HCT116 (cell line): ENCODE measurements at regions not wholly inside any gene's neighbourhood (a gene's known extent, or its start where the extent isn't known, plus 50 kb on each side); places are given as distances from the start of the nearest gene placed in this dataset.

Source experiments
- ATAC-seq: fragments of 200-7000 bp; cut with Tn5 transposase; 2 replicates; pipeline ENCODE4 v1.9.1; 2020; ENCODE audit warnings: mild to moderate bottlenecking, moderate library complexity
- BruUV-seq: library from RNA; stranded (reverse); fragments of 400-500 nt; replicated peaks from 2 replicates; lab custom pipeline; 2021; lab: Mats Ljungman, UMichigan
- CTCF ChIA-PET: fragments of 300-600 bp; sonication (Branson Sonifier 250); formaldehyde crosslinking; loops from one replicate; lab custom pipeline; 2021; ENCODE audit warnings: antibody characterized with exemption; lab: Charles Lee
- POLR2A ChIA-PET: fragments of 300-600, 350-600 bp; sonication (Branson Sonifier 250); formaldehyde crosslinking; loops from one replicate; lab custom pipeline; 2021; ENCODE audit warnings: antibody characterized with exemption; lab: Charles Lee
- RAD21 ChIA-PET, 2 experiments: fragments of 300-600 bp; sonication (Branson Sonifier 250); formaldehyde crosslinking; loops; one replicate each; lab custom pipeline; 2023; ENCODE audit warnings: low total read pairs in 2 of 2; ENCODE audit not compliant: uncharacterized antibody in 2 of 2, unreplicated experiment in 2 of 2, low non-redundant PET in 1 of 2; lab: Charles Lee
- DNase-seq: peaks from one replicate; pipeline ENCODE4 v3.0.0-alpha.2; 2010; ENCODE audit warnings: low read depth, low spot score
- H2AFZ ChIP-seq: fragments of 200-600 bp; shearing (Covaris generic), sonication (generic); 2 replicates; pipeline ENCODE4 v1.6.1; 2017; ENCODE audit warnings: low read depth, mixed run types, mixed read lengths, antibody characterized with exemption, low read length; ENCODE audit not compliant: poor library complexity, severe bottlenecking
- H3K27ac ChIP-seq: 2 replicates; pipeline ENCODE4 v1.5.1; 2012; ENCODE audit warnings: low read depth, low read length
- H3K27me3 ChIP-seq: fragments of 200-600 bp; sonication (generic); 2 replicates; pipeline ENCODE4 v1.6.1; 2016; ENCODE audit warnings: mixed run types, low read length, mixed read lengths; ENCODE audit not compliant: insufficient read depth
- H3K36me3 ChIP-seq, 2 experiments: fragments of 200-500 bp in 1 of 2; fragments of 200-600 bp in 1 of 2; sonication (Bioruptor generic) in 1 of 2; sonication (generic) in 1 of 2; 2 replicates each; pipeline versions ENCODE4 v1.5.1 to v1.6.1; 2014 to 2016; ENCODE audit warnings: low read length in 2 of 2, inconsistent platforms in 1 of 2, mixed read lengths in 1 of 2, mixed run types in 1 of 2; ENCODE audit not compliant: insufficient read depth in 2 of 2, control insufficient read depth in 1 of 2
- H3K4me1 ChIP-seq, 2 experiments: fragments of 200-600 bp in 1 of 2; sonication (generic) in 1 of 2; 2 replicates each; pipeline versions ENCODE4 v1.5.1 to v1.6.1; 2012 to 2017; ENCODE audit warnings: low read length in 2 of 2, inconsistent platforms in 1 of 2, mild to moderate bottlenecking in 1 of 2, mixed read lengths in 1 of 2, mixed run types in 1 of 2, moderate library complexity in 1 of 2; ENCODE audit not compliant: insufficient read depth in 2 of 2, control insufficient read depth in 1 of 2
- H3K4me2 ChIP-seq: fragments of 200-600 bp; sonication (generic); 2 replicates; pipeline ENCODE4 v1.6.1; 2017; ENCODE audit warnings: mixed run types, low read length, mixed read lengths
- H3K4me3 ChIP-seq, 2 experiments: fragments of 200-600 bp in 1 of 2; sonication (generic) in 1 of 2; replicated peaks in 1 of 2; 2 replicates each; pipeline ENCODE4 v1.5.1; 2011 to 2016; ENCODE audit warnings: low read length in 2 of 2, control low read depth in 1 of 2, low read depth in 1 of 2, mild to moderate bottlenecking in 1 of 2, mixed read lengths in 1 of 2, mixed run types in 1 of 2
- H3K79me2 ChIP-seq: fragments of 200-600 bp; sonication (generic); 2 replicates; pipeline ENCODE4 v1.6.1; 2017; ENCODE audit warnings: mild to moderate bottlenecking, mixed run types, low read length, moderate library complexity, mixed read lengths; ENCODE audit not compliant: insufficient read depth
- H3K9ac ChIP-seq: fragments of 200-600 bp; sonication (generic); 2 replicates; pipeline ENCODE4 v1.6.1; 2016; ENCODE audit warnings: low read length, mixed read lengths
- H3K9me2 ChIP-seq: fragments of 200-600 bp; sonication (generic), shearing (Covaris generic); 2 replicates; pipeline ENCODE4 v1.6.1; 2017; ENCODE audit warnings: mixed run types, mild to moderate bottlenecking, moderate library complexity; ENCODE audit not compliant: insufficient read depth
- H3K9me3 ChIP-seq, 2 experiments: fragments of 200-500 bp in 1 of 2; fragments of 200-600 bp in 1 of 2; sonication (Bioruptor generic) in 1 of 2; sonication (generic) in 1 of 2; 2 replicates each; pipeline ENCODE4 v1.6.1; 2014 to 2017; ENCODE audit warnings: low read length in 2 of 2, mixed read lengths in 2 of 2, inconsistent platforms in 1 of 2, low read depth in 1 of 2, mild to moderate bottlenecking in 1 of 2, mixed run types in 1 of 2, moderate library complexity in 1 of 2; ENCODE audit not compliant: control insufficient read depth in 1 of 2, insufficient read depth in 1 of 2
- H4K20me1 ChIP-seq: fragments of 200-600 bp; sonication (generic), shearing (Covaris generic); 2 replicates; pipeline ENCODE4 v1.6.1; 2017; ENCODE audit warnings: mixed run types, mild to moderate bottlenecking, moderate library complexity; ENCODE audit not compliant: insufficient read depth
- ATF3 ChIP-seq: IDR thresholded peaks from 2 replicates; pipeline ENCODE4 v1.6.1; 2012
- CBX3 ChIP-seq: IDR thresholded peaks from 2 replicates; pipeline ENCODE4 v1.6.1; 2012; ENCODE audit warnings: low read depth
- CEBPB ChIP-seq: IDR thresholded peaks from 2 replicates; pipeline ENCODE4 v1.6.1; 2012; ENCODE audit warnings: low read depth
- CTCF ChIP-seq, 3 experiments: fragments of 200-600 bp in 1 of 3; sonication (generic) in 1 of 3; IDR thresholded peaks in 2 of 3; conservative IDR thresholded peaks in 1 of 3; 2 replicates each; pipeline ENCODE4 v1.5.1; 2012 to 2017; ENCODE audit warnings: low read depth in 2 of 3, low read length in 2 of 3, antibody characterized with exemption in 1 of 3, borderline replicate concordance in 1 of 3, control low read depth in 1 of 3, mild to moderate bottlenecking in 1 of 3, mixed read lengths in 1 of 3, mixed run types in 1 of 3, moderate library complexity in 1 of 3; ENCODE audit not compliant: insufficient read depth in 1 of 3
- EGR1 ChIP-seq: IDR thresholded peaks from 2 replicates; pipeline ENCODE4 v1.6.1; 2012; ENCODE audit warnings: low read depth
- ELF1 ChIP-seq: IDR thresholded peaks from 2 replicates; pipeline ENCODE4 v1.6.1; 2012; ENCODE audit warnings: low read depth, borderline replicate concordance
- EZH2 ChIP-seq: fragments of 200-600 bp; sonication (generic); IDR thresholded peaks from 2 replicates; pipeline ENCODE4 v1.6.1; 2017; ENCODE audit warnings: antibody characterized with exemption, mixed run types
- EZH2phosphoT487 ChIP-seq: fragments of 200-600 bp; IDR thresholded peaks from 2 replicates; pipeline ENCODE4 v1.6.1; 2018; ENCODE audit warnings: antibody characterized with exemption, borderline replicate concordance
- FOSL1 ChIP-seq: IDR thresholded peaks from 2 replicates; pipeline ENCODE4 v1.6.1; 2012; ENCODE audit warnings: low read depth
- MAX ChIP-seq: IDR thresholded peaks from 2 replicates; pipeline ENCODE4 v1.6.1; 2012
- POLR2A ChIP-seq: IDR thresholded peaks from 2 replicates; pipeline ENCODE4 v1.7.0; 2011; ENCODE audit warnings: borderline replicate concordance; ENCODE audit not compliant: insufficient read depth, insufficient read length; ENCODE audit errors: extremely low read depth
- RAD21 ChIP-seq: IDR thresholded peaks from 2 replicates; pipeline ENCODE4 v1.6.1; 2012; ENCODE audit warnings: low read depth, mild to moderate bottlenecking
- REST ChIP-seq: IDR thresholded peaks from 2 replicates; pipeline ENCODE4 v1.6.1; 2012; ENCODE audit warnings: low read depth
- SIN3A ChIP-seq: IDR thresholded peaks from 2 replicates; pipeline ENCODE4 v1.6.1; 2012; ENCODE audit warnings: low read depth
- SP1 ChIP-seq: IDR thresholded peaks from 2 replicates; pipeline ENCODE4 v1.6.1; 2012; ENCODE audit warnings: low read depth
- SRF ChIP-seq: IDR thresholded peaks from 2 replicates; pipeline ENCODE4 v1.6.1; 2012; ENCODE audit warnings: low read depth
- TCF7L2 ChIP-seq: IDR thresholded peaks from 2 replicates; pipeline ENCODE4 v1.7.0; 2011; ENCODE audit warnings: borderline replicate concordance, inconsistent platforms; ENCODE audit not compliant: insufficient read depth, insufficient read length; ENCODE audit errors: extremely low read depth
- YY1 ChIP-seq: IDR thresholded peaks from 2 replicates; pipeline ENCODE4 v1.6.1; 2011; ENCODE audit warnings: low read length, low read depth, moderate library complexity, mild to moderate bottlenecking; ENCODE audit not compliant: insufficient replicate concordance; ENCODE audit errors: extremely low read depth
- ZBTB33 ChIP-seq: IDR thresholded peaks from 2 replicates; pipeline ENCODE4 v1.6.1; 2011; ENCODE audit warnings: mild to moderate bottlenecking, low read length, moderate library complexity; ENCODE audit not compliant: insufficient replicate concordance; ENCODE audit errors: extremely low read depth
- intact Hi-C: fragments of 100-400 bp; cut with micrococcal nuclease; formaldehyde crosslinking; loops from 2 replicates; pipeline ENCODE4 v1.10.0; 2022

GRCh38 chr18:34551824-34552223 is 158.3 kb upstream of the DTNA start:
- H3K9ac ChIP-seq, result no peak overlapping the region
- no peak overlapping the region for H3K4me2 ChIP-seq
- H3K79me2 ChIP-seq, result no peaks in the 10 kb centered on the region
- H3K27me3 ChIP-seq, result no peaks in the 10 kb centered on the region
- intact Hi-C loops, result no loop called here
- H3K9me3 ChIP-seq, result no peaks in the 10 kb centered on the region
- no TSS peak for BruUV-seq
- H4K20me1 ChIP-seq, result no peaks in the 10 kb centered on the region
- RAD21 ChIA-PET, result no interaction called here
- no peaks in the 10 kb centered on the region for H3K4me1 ChIP-seq
- H2AFZ ChIP-seq, result no peak overlapping the region
- no peaks in the 10 kb centered on the region for H3K36me3 ChIP-seq
- no peak overlapping the region for H3K27ac ChIP-seq
- CTCF ChIA-PET, result no interaction called here
- H3K9me2 ChIP-seq, result no peaks in the 10 kb centered on the region
- no peak for ATAC-seq
- TF ChIP-seq ATF3, result no peak
- TF ChIP-seq ELF1, result no peak
- no peak for TF ChIP-seq YY1
- TF ChIP-seq EGR1, result no peak
- no peak for TF ChIP-seq REST
- no peak for TF ChIP-seq POLR2A
- no peak for TF ChIP-seq CEBPB
- TF ChIP-seq EZH2, result no peak
- no peak for TF ChIP-seq CTCF (IDR thresholded peaks at IDR 0.05 in 2 of 3, conservative IDR thresholded peaks at IDR 0.05 in 1 of 3; ENCODE audit: borderline replicate concordance in 1 of 3, insufficient read depth in 1 of 3, low read depth in 2 of 3, low read length in 2 of 3)
- TF ChIP-seq MAX, result no peak
- no peak for TF ChIP-seq CBX3
- no peak for TF ChIP-seq SRF
- no peak for TF ChIP-seq ZBTB33
- no peak for TF ChIP-seq RAD21
- no peak for TF ChIP-seq EZH2phosphoT487
- no peak for TF ChIP-seq SIN3A
- TF ChIP-seq TCF7L2, result no peak
- no peak for TF ChIP-seq SP1
- no peak for TF ChIP-seq FOSL1
- POLR2A ChIA-PET, result no interaction called here
- H3K4me3 ChIP-seq, result no peak overlapping the region
- no peak for DNase-seq
